HS-27A (cell line): ENCODE measurements at regions not wholly inside any gene's neighbourhood (a gene's known extent, or its start where the extent isn't known, plus 50 kb on each side); places are given as distances from the start of the nearest gene placed in this dataset.

Experiments
- DNase-seq: peaks from one replicate; pipeline ENCODE4 v3.0.0-alpha.2; 2012; ENCODE audit warnings: low read depth, missing footprints

DNA sequence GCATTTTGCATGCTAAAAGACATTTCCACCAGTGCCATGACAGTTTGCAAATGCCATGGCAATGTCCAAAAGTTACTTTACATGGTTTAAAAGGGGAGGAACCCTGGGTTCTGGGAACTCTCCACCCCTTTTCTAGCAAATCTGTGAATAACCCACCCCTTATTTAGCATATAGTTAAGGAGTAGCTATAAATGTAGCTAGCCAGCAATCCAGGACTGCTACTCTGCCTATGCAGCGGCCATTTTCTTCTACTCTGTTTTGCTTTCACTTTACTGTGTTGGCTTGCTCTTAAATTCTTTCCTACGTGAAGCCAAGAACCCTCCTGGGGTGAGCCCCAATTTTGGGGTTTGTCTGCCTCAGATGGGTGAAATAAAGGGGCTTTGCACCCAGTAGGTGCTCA, 141.0 kb downstream of the PTPN11 start:
- DNase-seq = no peak

DNA sequence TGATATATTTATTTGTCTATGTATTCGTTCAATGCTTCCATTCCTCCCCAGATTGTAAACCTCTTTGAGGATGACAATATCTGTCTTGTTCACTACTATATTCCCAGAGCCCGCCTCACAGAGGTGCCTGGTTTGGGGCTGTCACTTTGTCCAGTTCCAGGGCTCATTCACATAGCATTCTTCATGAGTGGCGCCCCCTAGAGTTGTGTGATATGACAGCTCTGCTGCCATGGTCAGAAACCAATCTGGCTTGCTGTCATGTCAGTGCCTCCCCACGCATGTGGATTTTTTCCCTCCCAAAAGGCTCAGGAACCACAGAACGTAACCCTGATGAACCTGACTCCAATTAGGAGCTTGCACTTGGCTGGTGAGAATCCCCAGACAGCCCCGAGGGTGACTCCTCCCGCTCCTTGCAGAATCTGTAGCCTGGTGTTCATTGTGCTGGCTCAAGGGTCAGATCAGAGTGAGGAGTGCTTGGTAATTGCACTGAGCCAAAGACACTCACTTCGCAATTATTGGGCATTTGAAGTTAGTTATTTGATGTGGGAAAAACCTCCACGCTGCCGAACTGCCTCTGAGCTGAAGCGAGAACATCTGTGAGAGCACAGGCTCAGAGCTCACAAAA, 145.5 kb downstream of the PTPN11 start:
- no peak for DNase-seq

DNA sequence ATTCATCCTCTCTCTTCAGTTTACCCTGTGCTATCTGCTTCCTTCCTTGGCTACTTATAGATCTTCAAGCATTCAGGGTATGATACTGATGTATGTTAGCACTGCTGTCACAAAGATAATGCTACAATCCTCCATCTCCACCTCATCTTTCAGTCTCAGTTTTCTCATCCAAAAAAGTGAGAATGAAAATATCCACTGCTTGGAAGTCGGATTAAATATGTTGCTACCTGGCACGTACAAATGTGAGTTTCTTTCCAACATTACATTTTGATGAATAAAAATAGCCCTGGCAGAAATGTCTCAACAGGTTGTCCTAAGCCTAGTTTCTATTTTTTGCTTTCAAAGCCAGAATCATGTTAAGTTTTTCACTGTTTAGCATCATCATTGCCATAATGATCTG, 149.9 kb downstream of the PTPN11 start:
- no peak for DNase-seq

DNA sequence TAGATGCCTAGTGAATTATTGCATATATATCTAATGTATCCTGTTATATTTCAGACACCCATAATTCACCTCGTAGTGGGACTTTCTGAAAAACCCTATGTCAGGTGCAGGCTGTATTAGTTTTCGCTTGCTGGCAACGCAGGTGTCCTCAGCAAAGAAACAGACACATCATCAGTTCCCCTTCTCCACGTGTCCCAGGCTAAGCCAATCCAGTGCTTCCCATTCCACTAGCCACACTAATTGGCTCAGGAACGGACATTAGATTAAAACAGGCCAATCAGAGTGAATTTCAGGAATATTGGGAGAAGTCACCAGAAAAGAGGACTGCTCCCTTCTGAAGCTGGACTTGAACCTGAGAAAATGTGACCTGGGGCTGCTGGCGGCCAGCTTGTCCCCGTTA, 151.3 kb downstream of the PTPN11 start:
- DNase-seq = no peak

DNA sequence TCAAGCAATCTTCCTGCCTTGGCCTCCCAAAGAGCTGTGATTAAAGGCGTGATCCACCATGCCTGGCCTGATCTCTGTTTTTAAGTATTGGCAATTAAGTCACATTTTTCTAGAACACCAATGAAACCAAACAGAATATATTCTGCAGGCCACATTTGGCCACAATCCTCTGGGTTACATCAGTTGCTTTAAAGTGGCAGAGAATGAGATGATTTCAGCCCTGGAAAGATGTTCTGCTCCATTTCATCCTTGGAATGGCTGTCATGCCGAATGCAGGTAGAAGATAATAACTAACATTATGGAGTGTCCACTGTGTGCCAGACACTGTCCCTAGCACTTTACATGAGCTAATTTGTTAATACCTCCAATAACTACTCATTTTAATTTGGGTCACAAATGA, 154.4 kb downstream of the PTPN11 start:
- no peak for DNase-seq

DNA sequence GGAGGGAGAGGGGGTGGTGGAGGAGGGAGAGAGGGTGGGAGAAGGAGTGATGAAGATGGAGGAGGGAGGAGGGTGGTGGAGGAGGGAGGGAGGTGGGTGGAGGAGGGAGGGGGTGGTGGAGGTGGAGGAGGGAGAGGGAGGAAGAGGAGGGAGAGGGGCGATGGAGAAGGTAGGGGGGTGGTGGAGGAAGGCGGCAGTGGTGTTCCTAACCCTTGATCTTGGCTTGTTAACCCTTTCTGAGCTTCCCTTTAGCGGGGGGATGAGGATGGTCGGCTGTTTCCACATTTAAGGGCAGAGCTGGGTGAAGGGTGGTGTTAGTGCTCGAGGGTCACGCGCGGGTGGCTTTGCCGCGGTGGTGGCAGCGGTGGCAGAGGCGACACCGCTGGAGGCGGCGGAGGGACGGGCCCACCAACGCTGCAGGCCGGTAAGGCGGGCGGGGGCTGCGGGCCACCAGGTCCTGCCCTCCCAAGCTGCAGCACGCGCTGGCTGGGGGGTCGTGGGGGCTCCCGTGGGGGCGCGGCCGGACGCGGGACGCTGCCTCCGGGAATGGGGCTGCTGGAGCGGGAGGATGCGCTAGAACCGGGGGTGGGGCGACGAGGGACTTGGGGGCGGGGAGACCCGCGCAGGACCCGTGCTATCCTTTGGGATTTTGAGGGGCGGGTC, 156.3 kb downstream of the PTPN11 start:
- no peak for DNase-seq

DNA sequence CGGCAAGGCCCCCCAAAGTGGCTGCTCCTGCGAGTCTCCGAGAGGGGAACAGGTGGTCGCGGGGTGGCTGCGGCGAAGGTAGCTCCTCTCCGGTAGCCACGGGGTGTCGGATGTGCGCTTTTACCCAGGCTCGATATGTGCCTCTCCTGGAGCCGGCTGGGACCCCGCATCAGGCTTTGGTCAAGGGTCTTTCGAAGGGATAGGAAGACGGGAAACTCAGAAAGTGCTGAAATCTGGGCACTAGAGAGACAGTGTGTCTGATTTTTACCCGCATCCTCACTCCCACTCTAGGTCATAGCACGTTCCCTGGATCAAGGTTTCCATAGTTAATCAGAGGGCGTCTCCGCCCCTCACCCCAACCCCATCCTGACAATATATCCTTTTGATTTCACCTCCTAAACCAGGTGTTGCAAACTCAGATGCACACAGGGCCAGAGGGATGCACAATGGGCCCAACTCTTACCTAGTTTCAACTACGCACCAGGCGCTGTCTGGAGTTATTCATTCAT, 156.9 kb downstream of the PTPN11 start:
- DNase-seq = no peak

DNA sequence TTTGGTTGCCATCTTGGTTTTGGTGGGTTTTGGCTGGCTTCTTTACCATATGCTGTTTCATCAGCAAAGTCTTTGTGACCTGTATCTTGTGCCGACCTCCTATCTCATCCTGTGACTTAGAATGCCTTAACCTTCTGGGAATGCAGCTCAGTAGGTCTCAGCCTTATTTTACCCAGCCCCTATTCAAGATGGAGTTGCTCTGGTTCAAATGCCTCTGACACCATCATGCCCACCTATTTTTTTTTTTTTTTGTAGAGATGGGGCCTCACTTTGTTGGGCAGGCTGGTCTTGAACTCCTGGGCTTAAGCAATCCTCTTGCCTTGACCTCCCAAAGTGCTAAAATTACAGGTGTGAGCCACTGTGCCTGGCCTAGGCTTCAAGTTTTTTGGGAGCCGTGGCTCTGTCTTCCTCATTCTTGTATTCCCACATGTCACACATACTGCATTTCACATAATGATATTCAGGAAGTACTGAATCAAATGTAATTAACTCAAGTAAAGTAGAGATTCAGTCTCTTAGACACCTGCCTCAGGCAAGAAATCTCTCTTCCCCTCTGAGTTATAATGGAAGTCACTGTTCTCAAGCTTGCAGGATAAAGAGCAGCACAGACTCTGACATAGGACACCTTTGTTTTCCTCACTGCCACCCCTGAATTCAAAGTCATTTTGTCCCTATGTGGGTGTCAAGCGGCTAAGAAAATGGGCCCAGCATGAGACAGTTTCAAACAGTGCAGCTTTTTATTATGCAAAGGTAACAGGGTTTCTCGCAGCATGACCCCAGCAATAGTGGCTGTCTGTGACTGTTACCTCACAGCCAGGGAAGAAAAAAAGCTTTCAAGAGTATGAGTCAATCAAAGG, 159.0 kb downstream of the PTPN11 start:
- no peak for DNase-seq

DNA sequence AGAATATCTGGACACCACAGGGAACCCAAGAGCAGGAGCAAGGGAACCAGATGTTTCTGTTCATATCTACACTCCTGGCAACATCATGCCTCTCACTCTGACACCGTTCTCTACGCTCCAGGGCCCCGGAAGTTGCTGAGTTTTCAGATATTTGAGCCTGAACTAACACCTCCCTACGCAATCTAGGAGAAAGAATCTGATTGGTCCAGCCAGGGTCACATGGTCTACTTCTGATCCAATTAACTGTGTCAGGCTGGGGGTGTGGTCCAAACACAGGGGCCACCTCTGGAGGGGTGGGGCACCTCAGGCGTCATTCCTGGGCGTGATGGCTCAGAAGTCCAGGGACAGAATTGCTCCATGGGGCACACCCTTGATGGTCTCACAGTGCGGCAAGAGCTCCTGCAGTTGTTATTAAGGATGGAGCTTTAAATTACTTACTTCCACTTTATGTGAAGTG, 165.5 kb downstream of the PTPN11 start:
- DNase-seq = peak; percentile 8

DNA sequence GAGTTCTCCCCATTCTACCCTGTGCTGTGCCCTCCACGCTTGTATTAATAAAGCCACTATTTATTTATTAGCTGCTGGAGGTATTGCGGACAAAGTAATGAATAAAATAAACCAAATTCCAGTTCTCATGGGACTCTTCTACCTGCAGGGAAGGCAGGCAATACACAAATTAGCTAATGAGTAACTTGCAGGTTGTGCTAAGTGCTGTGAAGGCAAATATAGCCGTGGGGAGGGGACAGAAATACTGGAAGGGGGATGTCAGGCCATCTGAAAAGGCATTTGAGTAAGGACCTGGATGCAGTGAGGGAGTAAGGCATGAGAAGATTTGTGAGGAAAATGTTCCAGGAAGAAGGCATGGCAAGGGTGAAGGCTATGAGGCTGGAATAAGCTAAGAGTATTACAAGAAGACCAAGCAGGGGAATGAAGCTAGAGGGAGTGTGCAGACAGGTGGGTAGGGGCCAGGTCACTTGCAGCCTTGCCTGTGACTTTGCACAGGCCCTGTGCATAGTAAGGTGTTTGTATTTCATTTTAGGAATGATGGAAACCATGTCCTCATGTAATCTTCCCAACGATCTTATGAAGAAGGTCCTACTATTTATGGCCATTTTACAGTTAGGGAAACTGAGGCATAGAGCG, 167.5 kb downstream of the PTPN11 start:
- no peak for DNase-seq

DNA sequence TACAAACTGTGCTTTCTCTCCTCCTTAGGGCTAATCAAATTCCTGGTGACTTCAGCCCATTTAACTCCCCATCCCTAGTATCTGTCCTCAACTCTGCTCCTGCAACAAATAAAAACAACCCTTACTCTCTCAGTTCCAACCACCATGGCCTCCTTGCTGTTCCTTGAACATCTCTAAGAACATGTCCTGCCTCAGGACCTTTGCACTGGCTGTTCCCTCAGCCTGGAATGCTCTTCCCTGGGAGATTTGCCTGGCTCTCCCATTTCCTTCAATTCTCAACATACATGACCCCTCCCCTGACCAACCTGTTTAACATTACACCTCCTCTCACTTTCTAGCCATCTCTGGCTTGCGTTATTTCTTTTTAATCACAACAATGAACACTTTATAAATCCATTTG, 170.5 kb downstream of the PTPN11 start:
- no peak for DNase-seq

DNA sequence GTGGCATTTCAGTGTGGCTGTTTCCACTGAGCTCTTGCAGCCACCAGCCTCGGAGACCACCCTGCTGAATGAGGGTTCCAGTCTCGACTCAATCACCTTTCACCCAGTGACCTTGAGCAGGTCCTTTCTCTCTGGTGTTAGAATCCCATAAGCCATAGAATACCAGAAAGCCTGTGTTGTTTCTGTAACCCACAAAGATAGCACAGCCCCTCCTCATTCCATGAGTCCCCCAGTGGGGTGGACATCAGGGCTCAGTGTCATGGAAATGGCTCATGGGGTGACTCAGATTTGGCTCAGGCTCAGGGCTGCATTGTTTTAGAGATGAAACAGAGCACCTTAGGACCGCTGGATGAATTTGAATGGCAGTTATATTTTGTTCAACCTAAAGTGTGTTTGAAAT, 171.5 kb downstream of the PTPN11 start:
- no peak for DNase-seq

DNA sequence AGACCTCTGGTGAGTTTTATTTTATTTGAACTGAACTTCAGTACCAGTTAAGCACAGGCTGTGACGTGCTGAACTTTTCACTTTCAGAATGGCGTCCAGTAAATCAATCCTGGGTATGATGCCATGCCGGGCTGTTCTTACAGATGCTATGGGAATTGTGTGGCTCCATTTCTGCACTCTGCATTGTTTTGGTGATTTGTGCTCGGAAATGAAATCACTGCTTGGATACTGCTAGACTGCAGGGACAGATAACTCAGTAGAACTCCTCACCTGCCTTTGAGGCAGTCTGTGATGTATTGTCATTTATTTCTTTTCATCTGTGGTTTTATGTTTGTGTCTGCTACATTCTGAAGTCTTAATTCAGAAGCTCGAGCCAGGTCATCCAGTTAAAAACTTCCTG, 172.7 kb downstream of the PTPN11 start:
- no peak for DNase-seq

DNA sequence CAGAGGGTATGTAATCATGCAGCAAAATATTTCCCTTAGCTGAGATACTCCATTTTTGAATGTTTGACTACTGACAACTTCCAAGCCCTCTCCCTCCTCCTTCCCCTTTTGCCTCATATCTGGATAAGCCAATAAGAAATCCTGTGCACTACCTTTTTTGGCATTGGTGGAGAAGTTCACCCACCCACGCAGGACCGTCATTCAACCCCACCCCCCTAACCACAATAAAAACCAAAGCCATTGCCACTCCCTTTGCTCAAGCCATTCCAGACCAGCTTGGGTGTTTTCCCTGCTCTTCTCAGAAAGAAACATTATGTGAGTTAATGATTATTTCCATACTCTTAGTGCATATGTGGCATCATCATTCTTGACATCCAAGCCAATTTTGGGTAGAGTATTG, 176.7 kb downstream of the PTPN11 start:
- DNase-seq = no peak

DNA sequence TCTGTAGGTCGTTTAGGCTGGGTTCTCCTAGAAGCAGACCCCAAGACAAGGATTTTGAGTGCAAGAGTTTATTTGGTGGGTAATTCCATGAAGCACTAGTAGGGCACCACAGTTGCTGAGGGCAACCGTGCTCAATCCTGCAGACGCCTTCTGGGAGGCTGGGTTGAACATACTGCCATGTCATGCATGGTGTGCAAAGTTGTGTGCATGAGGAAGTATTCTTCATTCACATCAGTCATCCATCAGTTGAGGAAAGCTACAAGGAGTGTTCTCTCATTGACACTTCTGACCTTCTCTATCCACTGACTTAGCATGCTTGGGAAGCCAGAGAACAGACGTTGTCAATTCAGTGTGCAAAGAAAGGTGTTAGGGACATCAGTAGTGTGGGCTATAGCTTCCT, 179.2 kb downstream of the PTPN11 start:
- DNase-seq = no peak

DNA sequence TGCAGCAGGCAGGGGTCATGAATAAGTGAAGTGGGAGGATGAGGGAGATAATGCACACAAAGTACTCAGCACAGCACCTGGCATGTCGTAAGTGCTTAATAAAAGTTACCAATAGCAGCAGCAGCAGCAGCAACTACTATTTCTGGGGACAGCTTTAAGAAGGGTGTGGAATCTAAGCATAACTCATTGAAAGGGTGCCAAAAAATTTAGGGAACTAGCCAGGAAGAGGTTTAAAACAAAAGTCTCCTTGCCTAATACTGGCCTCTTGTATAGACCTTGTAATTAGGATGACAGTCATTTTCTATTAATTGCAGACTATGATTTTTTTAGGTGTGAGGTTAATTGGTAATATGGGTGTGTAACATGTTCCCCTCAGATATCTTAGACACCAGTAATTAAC, 179.9 kb downstream of the PTPN11 start:
- no peak for DNase-seq

DNA sequence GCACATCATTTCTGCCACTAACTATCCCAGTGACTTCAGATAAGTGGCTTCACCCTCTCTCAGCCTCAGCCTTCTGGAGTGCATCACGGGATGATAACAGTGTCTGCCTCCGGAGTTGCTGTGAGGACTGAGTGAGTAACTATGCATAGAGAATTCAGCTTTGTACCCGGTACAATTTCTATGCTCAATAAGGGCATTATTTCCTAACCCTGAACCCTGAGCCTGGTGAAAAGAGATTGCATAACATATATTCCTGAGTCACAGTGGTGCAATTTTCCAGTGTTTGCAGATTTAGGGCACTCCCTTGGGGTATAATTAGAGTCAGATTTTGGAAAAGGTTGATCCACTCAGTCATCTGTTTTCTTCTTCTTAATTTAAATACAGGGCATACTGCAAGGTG, 181.1 kb downstream of the PTPN11 start:
- DNase-seq = no peak

DNA sequence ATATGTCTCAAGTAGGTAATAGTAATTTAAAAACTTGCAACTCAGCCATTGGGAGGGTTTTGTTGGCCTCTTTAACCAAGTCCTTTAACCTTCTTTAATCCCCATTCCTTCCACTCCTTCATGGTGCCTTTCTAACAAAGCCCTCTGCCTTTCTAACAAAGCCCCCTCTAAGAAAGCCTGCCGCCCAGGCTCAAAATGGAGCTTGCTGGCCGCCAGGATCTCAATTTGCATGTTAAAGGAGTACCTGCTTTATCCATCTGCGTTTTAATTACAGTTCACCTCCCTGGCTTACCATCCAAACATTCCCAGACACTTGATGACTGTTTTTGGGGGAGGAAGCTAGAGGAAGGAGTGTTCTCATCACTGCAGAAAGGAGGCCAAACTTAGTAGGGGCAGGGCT, 183.4 kb downstream of the PTPN11 start:
- no peak for DNase-seq

DNA sequence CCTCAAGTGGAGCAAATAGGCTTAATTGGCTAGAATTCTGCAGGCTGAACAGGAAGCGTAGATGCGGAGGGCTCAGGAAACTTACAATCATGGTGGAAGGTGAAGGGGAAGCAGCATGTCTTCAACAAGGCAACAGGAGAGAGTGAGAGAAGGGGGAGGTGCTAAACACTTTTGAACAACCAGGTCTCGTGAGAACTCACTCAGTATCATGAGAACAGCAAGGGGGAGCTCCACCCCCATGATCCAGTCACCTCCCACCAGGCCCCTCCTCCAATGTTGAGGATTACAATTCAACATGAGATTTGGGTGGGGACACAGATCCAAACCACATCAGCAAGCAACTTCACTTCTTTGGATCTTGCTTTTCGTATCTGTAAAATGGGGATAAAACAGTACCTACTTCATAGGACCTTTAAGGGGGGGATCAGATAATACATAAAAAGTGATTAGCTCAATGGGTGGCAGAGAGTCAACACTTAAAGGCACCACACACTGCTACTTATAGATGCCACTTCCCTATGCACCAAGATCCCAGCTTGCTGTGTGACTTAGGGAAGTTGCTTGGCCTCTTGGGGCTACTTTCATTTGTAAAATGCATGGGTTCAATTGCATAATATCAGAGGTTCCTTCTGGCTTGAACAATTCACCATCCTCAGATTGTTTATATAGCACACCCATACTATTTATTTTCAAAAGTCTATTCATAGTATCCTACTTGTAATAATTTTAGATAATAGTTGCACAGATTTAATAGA, 184.8 kb upstream of the RPH3A start:
- DNase-seq = no peak

DNA sequence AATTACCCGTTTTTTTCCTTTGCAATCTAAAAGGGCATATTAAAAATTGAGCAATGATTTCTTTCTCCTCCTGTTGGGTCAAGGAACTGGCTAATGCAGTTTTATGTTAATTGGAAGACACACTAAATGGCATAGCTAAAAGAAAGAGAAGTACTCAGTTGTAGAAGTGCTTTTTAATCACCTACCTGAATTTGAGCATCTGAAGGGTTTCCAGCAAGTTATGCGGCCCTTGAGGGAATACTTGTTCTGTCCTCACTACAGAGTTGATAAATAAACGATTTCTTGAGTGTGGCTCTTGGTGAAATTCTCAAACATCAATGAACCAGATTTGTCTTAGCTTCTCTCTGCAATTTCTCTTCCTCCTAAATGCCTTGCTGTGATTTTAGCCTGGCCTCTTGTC, 184.1 kb upstream of the RPH3A start:
- DNase-seq = no peak

DNA sequence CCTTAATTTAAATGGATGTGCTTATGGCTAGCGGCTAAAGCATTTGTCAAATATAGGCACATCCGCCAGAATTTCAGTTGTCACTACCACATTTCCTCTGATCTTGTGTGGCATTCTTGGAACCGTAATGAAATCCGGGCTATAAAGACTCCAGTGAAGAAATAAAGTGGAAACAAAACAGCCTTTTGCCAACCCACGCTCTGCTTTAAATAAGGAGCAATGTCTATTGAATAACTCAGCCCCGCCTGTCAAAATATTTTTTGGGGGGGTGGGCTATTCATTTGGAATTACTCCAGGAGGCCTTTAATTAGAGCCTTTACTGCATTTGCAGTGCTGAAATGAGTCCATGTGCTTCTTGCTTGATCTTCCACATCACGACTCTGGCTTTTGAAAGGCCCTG, 179.6 kb upstream of the RPH3A start:
- no peak for DNase-seq

DNA sequence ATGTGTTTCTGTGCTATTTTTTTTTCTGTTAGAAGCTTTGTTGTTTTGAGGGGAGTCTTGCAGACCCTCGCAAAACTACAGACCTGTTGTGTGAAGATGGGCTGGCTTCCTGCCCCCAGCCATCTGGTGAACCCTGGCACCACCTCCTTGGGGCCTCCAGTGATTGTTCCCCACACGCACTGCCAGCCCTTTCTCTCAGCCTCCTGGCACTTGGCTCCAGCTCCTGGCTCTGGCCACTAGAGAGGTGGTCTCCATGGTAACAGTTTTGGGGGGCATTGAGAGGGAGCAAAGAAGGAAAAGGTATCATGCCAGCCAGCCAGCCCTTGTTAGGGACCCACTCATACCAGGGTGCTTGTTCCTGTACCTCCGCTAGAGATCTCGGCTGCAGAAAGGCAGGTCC, 176.4 kb upstream of the RPH3A start:
- DNase-seq = no peak
